H1 (cell line): ENCODE measurements at regions not wholly inside any gene's neighbourhood (a gene's known extent, or its start where the extent isn't known, plus 50 kb on each side); places are given as distances from the start of the nearest gene placed in this dataset.

Source experiments
- CTCF ChIA-PET: fragments of 300-600 bp; sonication (Branson Sonifier 250); formaldehyde crosslinking; loops from one replicate; lab custom pipeline; 2021; ENCODE audit not compliant: partially characterized antibody; lab: Charles Lee
- POLR2A ChIA-PET: fragments of 300-600 bp; sonication (Branson Sonifier 250); formaldehyde crosslinking; loops from one replicate; lab custom pipeline; 2021; ENCODE audit warnings: inconsistent platforms; ENCODE audit not compliant: partially characterized antibody; lab: Charles Lee
- DNase-seq, 2 experiments: peaks; one replicate each; pipeline versions ENCODE4 v3.0.0 to v3.0.0-alpha.2; 2010 to 2022; ENCODE audit warnings: low spot score in 2 of 2, low read depth in 1 of 2, mixed read lengths in 1 of 2
- FAIRE-seq: peaks from 2 replicates; lab custom pipeline; 2011; peaks lifted over from hg19 to GRCh38; lab: Jason Lieb, UNC
- H2AFZ ChIP-seq: 2 replicates; pipeline ENCODE4 v1.8.1; 2012; ENCODE audit warnings: low read length, inconsistent platforms
- H2AK5ac ChIP-seq: 2 replicates; pipeline ENCODE4 v1.6.1; 2013; ENCODE audit warnings: low read depth, low read length
- H2BK120ac ChIP-seq: replicated peaks from 2 replicates; pipeline ENCODE3; 2013; ENCODE audit warnings: low read depth, low read length, inconsistent platforms
- H2BK12ac ChIP-seq: 2 replicates; pipeline ENCODE4 v1.6.1; 2013; ENCODE audit warnings: low read depth, low read length
- H2BK15ac ChIP-seq: 2 replicates; pipeline ENCODE4 v1.6.1; 2013; ENCODE audit warnings: low read length
- H2BK20ac ChIP-seq: 2 replicates; pipeline ENCODE4 v1.6.1; 2013; ENCODE audit warnings: low read length
- H2BK5ac ChIP-seq: 2 replicates; pipeline ENCODE4 v1.6.1; 2013; ENCODE audit warnings: low read depth, low read length
- H3K14ac ChIP-seq: 2 replicates; pipeline ENCODE4 v1.6.1; 2013; ENCODE audit warnings: inconsistent platforms; ENCODE audit not compliant: insufficient read length
- H3K18ac ChIP-seq: 2 replicates; pipeline ENCODE4 v1.6.1; 2013; ENCODE audit warnings: low read length; ENCODE audit errors: extremely low read depth
- H3K23ac ChIP-seq: 2 replicates; pipeline ENCODE4 v1.6.1; 2013; ENCODE audit warnings: inconsistent platforms; ENCODE audit not compliant: insufficient read length
- H3K23me2 ChIP-seq: 2 replicates; pipeline ENCODE4 v1.6.1; 2013; ENCODE audit warnings: low read depth, low read length
- H3K27ac ChIP-seq: 2 replicates; pipeline ENCODE4 v1.6.1; 2011; ENCODE audit warnings: low read depth, low read length, inconsistent platforms
- H3K27me3 ChIP-seq, 4 experiments: replicated peaks in 1 of 4; 1 replicate in 1 of 4; 2 replicates in 3 of 4; pipeline versions ENCODE4 v1.6.1 to v1.8.1; 2011 to 2013; ENCODE audit warnings: low read length in 3 of 4, mild to moderate bottlenecking in 3 of 4, inconsistent platforms in 2 of 4, mixed read lengths in 2 of 4, moderate library complexity in 1 of 4; ENCODE audit not compliant: control insufficient read depth in 3 of 4, insufficient read depth in 3 of 4; ENCODE audit errors: extremely low read depth in 1 of 4
- H3K36me3 ChIP-seq, 4 experiments: 2 replicates each; pipeline versions ENCODE4 v1.6.1 to v1.8.1; 2011 to 2013; ENCODE audit warnings: mild to moderate bottlenecking in 4 of 4, low read length in 3 of 4, moderate library complexity in 2 of 4, control low read depth in 1 of 4, inconsistent platforms in 1 of 4; ENCODE audit not compliant: insufficient read depth in 4 of 4, control insufficient read depth in 2 of 4
- H3K4ac ChIP-seq: replicated peaks from 2 replicates; pipeline ENCODE3; 2013; ENCODE audit warnings: low read length, low read depth, mixed read lengths, inconsistent platforms; ENCODE audit not compliant: insufficient read length
- H3K4me1 ChIP-seq, 4 experiments: replicated peaks in 1 of 4; 1 replicate in 1 of 4; 2 replicates in 3 of 4; pipeline versions ENCODE4 v1.6.1 to v1.8.1; 2011 to 2013; ENCODE audit warnings: low read length in 3 of 4, inconsistent platforms in 2 of 4, mixed read lengths in 1 of 4; ENCODE audit not compliant: insufficient read depth in 4 of 4, control insufficient read depth in 3 of 4
- H3K4me2 ChIP-seq, 2 experiments: 2 replicates each; pipeline versions ENCODE4 v1.6.1 to v1.8.1; 2011 to 2013; ENCODE audit warnings: low read depth in 2 of 2, low read length in 2 of 2, control low read depth in 1 of 2, inconsistent platforms in 1 of 2, mild to moderate bottlenecking in 1 of 2; ENCODE audit not compliant: insufficient read depth in 1 of 2
- H3K4me3 ChIP-seq, 4 experiments: fragments of 200-600, 300-600 bp in 1 of 4; sonication (generic), shearing (Covaris generic), sonication (Bioruptor Twin) in 1 of 4; 2 replicates each; pipeline versions ENCODE4 v1.5.1 to v1.8.1; 2011 to 2016; ENCODE audit warnings: low read length in 4 of 4, low read depth in 3 of 4, control low read depth in 2 of 4, inconsistent platforms in 2 of 4, mild to moderate bottlenecking in 2 of 4, mixed read lengths in 1 of 4, moderate library complexity in 1 of 4; ENCODE audit not compliant: insufficient read depth in 2 of 4; ENCODE audit errors: extremely low read depth in 1 of 4
- H3K56ac ChIP-seq: replicated peaks from 2 replicates; pipeline ENCODE3; 2013; ENCODE audit warnings: low read depth, mild to moderate bottlenecking, mixed read lengths, low read length, inconsistent platforms; ENCODE audit not compliant: insufficient read length
- H3K79me1 ChIP-seq: 2 replicates; pipeline ENCODE4 v1.6.1; 2013; ENCODE audit warnings: low read depth, low read length, control low read depth
- H3K79me2 ChIP-seq, 2 experiments: 2 replicates each; pipeline versions ENCODE4 v1.6.1 to v1.8.1; 2012 to 2013; ENCODE audit warnings: low read length in 2 of 2, mild to moderate bottlenecking in 2 of 2, inconsistent platforms in 1 of 2; ENCODE audit not compliant: insufficient read depth in 2 of 2, control insufficient read depth in 1 of 2
- H3K9ac ChIP-seq, 4 experiments: replicated peaks in 1 of 4; 1 replicate in 1 of 4; 2 replicates in 3 of 4; pipeline versions ENCODE4 v1.6.1 to v1.8.1; 2011 to 2013; ENCODE audit warnings: low read depth in 3 of 4, low read length in 3 of 4, control low read depth in 2 of 4, mild to moderate bottlenecking in 2 of 4, moderate library complexity in 2 of 4, inconsistent platforms in 1 of 4; ENCODE audit errors: extremely low read depth in 1 of 4
- H3K9me3 ChIP-seq, 2 experiments: 2 replicates each; pipeline versions ENCODE4 v1.6.1 to v1.8.1; 2012 to 2013; ENCODE audit warnings: mild to moderate bottlenecking in 2 of 2, moderate library complexity in 2 of 2, control low read depth in 1 of 2, inconsistent platforms in 1 of 2, low read depth in 1 of 2, low read length in 1 of 2, mixed read lengths in 1 of 2; ENCODE audit not compliant: insufficient read depth in 2 of 2
- H4K20me1 ChIP-seq, 2 experiments: replicated peaks in 1 of 2; 2 replicates each; pipeline versions ENCODE3 to v1.8.1; 2011 to 2013; ENCODE audit warnings: inconsistent platforms in 2 of 2, low read length in 2 of 2, mild to moderate bottlenecking in 1 of 2; ENCODE audit not compliant: insufficient read depth in 2 of 2, control insufficient read depth in 1 of 2
- H4K5ac ChIP-seq: 2 replicates; pipeline ENCODE4 v1.6.1; 2013; ENCODE audit warnings: low read length, low read depth, mixed read lengths, inconsistent platforms; ENCODE audit not compliant: insufficient read length
- H4K8ac ChIP-seq: 2 replicates; pipeline ENCODE4 v1.8.0; 2013; ENCODE audit warnings: mild to moderate bottlenecking, moderate library complexity, low read length, inconsistent platforms; ENCODE audit not compliant: insufficient read depth; ENCODE audit errors: extremely low read depth
- H4K91ac ChIP-seq: replicated peaks from 2 replicates; pipeline ENCODE3; 2013; ENCODE audit warnings: low read length, mixed read lengths, inconsistent platforms; ENCODE audit not compliant: insufficient read length
- BACH1 ChIP-seq: IDR thresholded peaks from 2 replicates; pipeline ENCODE4 v1.6.1; 2012; ENCODE audit warnings: low read length, improper control_type of control experiment
- CBX5 ChIP-seq: fragments of 300-800, 300-1000 bp; sonication (generic); IDR thresholded peaks from 2 replicates; pipeline ENCODE4 v1.7.1; 2016; ENCODE audit warnings: antibody characterized with exemption, low read length, low read depth
- CHD1 ChIP-seq: IDR thresholded peaks from 2 replicates; pipeline ENCODE4 v1.6.1; 2012; ENCODE audit warnings: low read depth, low read length, improper control_type of control experiment
- CTBP2 ChIP-seq: IDR thresholded peaks from 2 replicates; pipeline ENCODE4 v1.7.0; 2011; ENCODE audit warnings: borderline replicate concordance, mild to moderate bottlenecking, moderate library complexity, mixed read lengths, low read length; ENCODE audit not compliant: insufficient read depth, insufficient read length
- EP300 ChIP-seq, 2 experiments: IDR thresholded peaks; 1 replicate in 1 of 2; 2 replicates in 1 of 2; pipeline ENCODE4 v1.6.1; 2011 to 2012; ENCODE audit warnings: low read depth in 2 of 2, low read length in 2 of 2, mild to moderate bottlenecking in 2 of 2, borderline replicate concordance in 1 of 2, inconsistent platforms in 1 of 2, moderate library complexity in 1 of 2
- HDAC6 ChIP-seq: IDR thresholded peaks from one replicate; pipeline ENCODE4 v1.7.1; 2012; ENCODE audit warnings: low read depth, mild to moderate bottlenecking, inconsistent platforms, low read length, moderate library complexity
- MAFK ChIP-seq: IDR thresholded peaks from 2 replicates; pipeline ENCODE4 v1.6.1; 2012; ENCODE audit warnings: low read depth, mild to moderate bottlenecking, improper control_type of control experiment, low read length
- NRF1 ChIP-seq: IDR thresholded peaks from 2 replicates; pipeline ENCODE4 v1.6.1; 2011; ENCODE audit warnings: mild to moderate bottlenecking, low read depth, low read length, improper control_type of control experiment
- PHF8 ChIP-seq: fragments of 200-600 bp; sonication (generic); conservative IDR thresholded peaks from 2 replicates; pipeline ENCODE4 v1.7.1; 2012; ENCODE audit warnings: low read depth, mild to moderate bottlenecking, inconsistent platforms, low read length, moderate library complexity
- POLR2A ChIP-seq, 2 experiments: IDR thresholded peaks; 1 replicate in 1 of 2; 2 replicates in 1 of 2; pipeline ENCODE4 v1.6.1; 2011; ENCODE audit warnings: low read depth in 2 of 2, low read length in 2 of 2, mild to moderate bottlenecking in 2 of 2; ENCODE audit errors: control extremely low read depth in 1 of 2
- SP1 ChIP-seq: IDR thresholded peaks from 2 replicates; pipeline ENCODE4 v1.6.1; 2011; ENCODE audit warnings: low read depth, low read length
- SP4 ChIP-seq: IDR thresholded peaks from 2 replicates; pipeline ENCODE4 v1.6.1; 2012; ENCODE audit warnings: low read length, inconsistent platforms
- TAF7 ChIP-seq: optimal IDR thresholded peaks from 2 replicates; pipeline ENCODE3; 2011; ENCODE audit warnings: low read depth, mild to moderate bottlenecking, inconsistent platforms, low read length, moderate library complexity, borderline replicate concordance
- WGBS, 2 experiments: shearing (Covaris generic) in 1 of 2; methylation state at CpG; one replicate each; pipeline versions ENCODE4 v1.1.6 to v1.1.7; 2013 to 2015; ENCODE audit warnings: low lambda C conversion rate in 2 of 2, mixed read lengths in 2 of 2, inconsistent platforms in 1 of 2, low coverage in 1 of 2, missing lambda C conversion rate in 1 of 2; ENCODE audit not compliant: insufficient replicate concordance in 2 of 2, insufficient coverage in 1 of 2, insufficient read length in 1 of 2; ENCODE audit errors: extremely low coverage in 1 of 2, missing lambda C conversion rate in 1 of 2; 5-methylcytosine and 5-hydroxymethylcytosine counted together
- TF ChIP-seq, protein P1 (sequence below): IDR thresholded peaks from 2 replicates; pipeline ENCODE4 v1.6.1; 2011; ENCODE audit warnings: low read length, improper control_type of control experiment

DNA sequence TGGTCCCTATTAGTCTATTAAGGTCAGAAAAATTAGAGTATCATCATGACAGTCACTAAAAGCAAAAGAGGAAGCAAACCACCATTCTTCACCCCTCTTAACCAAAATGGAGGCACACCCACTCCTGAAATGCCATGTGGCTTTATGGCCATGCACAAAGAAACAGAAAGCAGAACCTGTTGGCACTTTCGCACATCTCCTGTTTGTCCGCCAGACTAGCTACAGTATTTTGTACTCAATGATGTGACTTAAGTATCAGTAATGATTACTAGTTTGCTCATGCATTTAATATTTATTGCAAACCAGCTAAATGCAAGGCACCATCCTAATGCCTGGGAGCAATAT is 70.2 kb upstream of the GNAO1 start:
- Histone ChIP-seq H3K4me2 (no peak overlapping the region), H2BK20ac (no peak overlapping the region), H4K91ac (no peak overlapping the region), H3K23ac (no peak overlapping the region), H3K36me3 (no peaks in the 10 kb centered on the region), H3K9me3 (no peaks in the 10 kb centered on the region), H3K4me3 (no peak overlapping the region), H3K56ac (no peak overlapping the region), H2BK120ac (no peak overlapping the region), H3K27ac (no peak overlapping the region), H2AK5ac (no peak overlapping the region), H2BK12ac (no peak overlapping the region), H3K9ac (no peak overlapping the region; a peak in 1 of 7 replicates), H3K79me1 (no peaks in the 10 kb centered on the region), H3K27me3 (no peaks in the 10 kb centered on the region), H3K79me2 (no peaks in the 10 kb centered on the region), H4K20me1 (no peaks in the 10 kb centered on the region), H3K18ac (no peak overlapping the region), H4K5ac (no peak overlapping the region), H3K4ac (no peak overlapping the region), H3K14ac (no peak overlapping the region), H2BK15ac (no peak overlapping the region), H4K8ac (no peak overlapping the region), H3K23me2 (0 out of 2 replicates have a peak, but pooled peaks cover 1% of the 10 kb centered on the region), H2AFZ (no peak overlapping the region), H3K4me1 (peaks cover 2 to 6% (median 2%) of the 10 kb centered on the region in 4 experiments; a peak in 6 of 7 replicates), H2BK5ac (no peak overlapping the region)
- WGBS, 2 experiments, result 98% methylated on average over 2 of the region's 2 CpGs; no CpG with 5 or more reads in 1 of the 2 experiments
- FAIRE-seq, result no peak
- CTCF ChIA-PET, result interaction anchor here (0.9 kb wide), 2 partner anchors 124 to 156 kb away, joined by 3 read pairs; no protein-coding TSS in a partner anchor
- no peak for DNase-seq
- POLR2A ChIA-PET, result no interaction called here
- TF ChIP-seq MAFK (no peak), EP300 (IDR thresholded peaks at IDR 0.05; ENCODE audit: borderline replicate concordance in 1 of 2, low read depth in 2 of 2, low read length in 2 of 2) (no peak), BACH1 (no peak), NRF1 (no peak), SP4 (no peak), PHF8 (no peak), TAF7 (no peak), POLR2A (IDR thresholded peaks at IDR 0.05; ENCODE audit: control extremely low read depth in 1 of 2, low read depth in 2 of 2, low read length in 2 of 2) (no peak), CBX5 (no peak), HDAC6 (no peak), SP1 (no peak), CHD1 (no peak), CTBP2 (no peak)
- TF ChIP-seq, protein P1, sequence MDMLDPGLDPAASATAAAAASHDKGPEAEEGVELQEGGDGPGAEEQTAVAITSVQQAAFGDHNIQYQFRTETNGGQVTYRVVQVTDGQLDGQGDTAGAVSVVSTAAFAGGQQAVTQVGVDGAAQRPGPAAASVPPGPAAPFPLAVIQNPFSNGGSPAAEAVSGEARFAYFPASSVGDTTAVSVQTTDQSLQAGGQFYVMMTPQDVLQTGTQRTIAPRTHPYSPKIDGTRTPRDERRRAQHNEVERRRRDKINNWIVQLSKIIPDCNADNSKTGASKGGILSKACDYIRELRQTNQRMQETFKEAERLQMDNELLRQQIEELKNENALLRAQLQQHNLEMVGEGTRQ, result no peak
